Astrocyte (in vitro differentiated cells and primary cell): ENCODE measurements at regions not wholly inside any gene's neighbourhood (a gene's known extent, or its start where the extent isn't known, plus 50 kb on each side); places are given as distances from the start of the nearest gene placed in this dataset.

Experiments used
- EZH2 ChIP-seq: IDR thresholded peaks from 2 replicates; pipeline ENCODE4 v1.6.1; 2012; ENCODE audit warnings: mild to moderate bottlenecking, low read length, inconsistent platforms; ENCODE audit not compliant: insufficient read depth
- TF ChIP-seq, protein P1 (sequence below): IDR thresholded peaks from 2 replicates; pipeline ENCODE4 v1.5.1; 2011; ENCODE audit warnings: low read depth, mild to moderate bottlenecking, inconsistent platforms, low read length, moderate library complexity; ENCODE audit not compliant: insufficient read depth

DNA sequence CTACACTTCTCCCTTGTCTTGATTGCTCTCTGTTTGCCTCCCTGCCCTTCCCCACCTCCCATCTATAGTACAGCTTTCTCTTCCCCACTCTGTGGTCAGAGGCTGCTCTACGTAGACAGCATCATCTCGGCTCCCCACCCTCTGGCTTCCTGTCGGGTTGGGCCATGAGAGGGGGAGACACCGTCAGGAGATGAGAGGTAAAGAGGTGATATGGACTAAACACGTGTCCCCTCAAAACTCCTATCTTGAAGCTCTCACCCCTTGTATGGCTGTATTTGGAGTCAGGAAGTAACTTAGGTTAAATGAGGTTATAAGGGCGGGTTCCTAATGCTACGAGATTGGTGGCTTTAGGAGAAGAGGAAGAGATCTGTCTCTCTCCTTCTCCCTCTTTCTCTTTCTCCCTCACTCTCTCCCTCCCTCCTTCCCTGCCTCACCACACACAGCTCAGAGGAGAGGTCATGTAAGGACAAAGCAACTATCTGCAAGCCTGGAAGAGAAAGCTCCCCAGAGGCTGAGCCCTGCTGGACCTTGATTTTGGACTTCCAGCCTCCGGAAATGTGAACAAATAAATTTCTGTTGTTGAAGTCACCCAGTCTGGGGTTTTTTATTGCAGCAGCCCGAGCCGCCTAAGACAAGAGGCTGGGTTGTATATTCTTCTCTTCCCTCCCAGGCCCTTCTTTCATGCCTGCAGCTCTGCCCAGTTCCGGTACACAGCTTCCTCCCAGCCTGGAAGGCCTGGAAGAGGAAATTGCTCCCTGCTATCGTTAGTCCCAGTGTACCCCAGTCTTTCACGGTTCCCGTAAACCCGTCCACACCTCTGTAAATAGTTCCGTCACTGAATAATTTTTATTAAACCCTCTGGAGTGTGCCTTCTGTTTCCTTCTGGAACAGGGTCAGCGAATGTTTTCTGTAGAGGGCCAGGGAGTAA, 138.0 kb downstream of the AKAIN1 start:
- TF ChIP-seq, protein P1, sequence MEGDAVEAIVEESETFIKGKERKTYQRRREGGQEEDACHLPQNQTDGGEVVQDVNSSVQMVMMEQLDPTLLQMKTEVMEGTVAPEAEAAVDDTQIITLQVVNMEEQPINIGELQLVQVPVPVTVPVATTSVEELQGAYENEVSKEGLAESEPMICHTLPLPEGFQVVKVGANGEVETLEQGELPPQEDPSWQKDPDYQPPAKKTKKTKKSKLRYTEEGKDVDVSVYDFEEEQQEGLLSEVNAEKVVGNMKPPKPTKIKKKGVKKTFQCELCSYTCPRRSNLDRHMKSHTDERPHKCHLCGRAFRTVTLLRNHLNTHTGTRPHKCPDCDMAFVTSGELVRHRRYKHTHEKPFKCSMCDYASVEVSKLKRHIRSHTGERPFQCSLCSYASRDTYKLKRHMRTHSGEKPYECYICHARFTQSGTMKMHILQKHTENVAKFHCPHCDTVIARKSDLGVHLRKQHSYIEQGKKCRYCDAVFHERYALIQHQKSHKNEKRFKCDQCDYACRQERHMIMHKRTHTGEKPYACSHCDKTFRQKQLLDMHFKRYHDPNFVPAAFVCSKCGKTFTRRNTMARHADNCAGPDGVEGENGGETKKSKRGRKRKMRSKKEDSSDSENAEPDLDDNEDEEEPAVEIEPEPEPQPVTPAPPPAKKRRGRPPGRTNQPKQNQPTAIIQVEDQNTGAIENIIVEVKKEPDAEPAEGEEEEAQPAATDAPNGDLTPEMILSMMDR = no peak
- no peak for TF ChIP-seq EZH2
